Stimulated activated CD4-positive, alpha-beta T cell treated with anti-CD3 and anti-CD28 coated beads, Interleukin-4, amount 100 ng/mL, for 48 hours (primary cell): ENCODE measurements at regions not wholly inside any gene's neighbourhood (a gene's known extent, or its start where the extent isn't known, plus 50 kb on each side); places are given as distances from the start of the nearest gene placed in this dataset.

Experiments used
- DNase-seq, 2 donors: peaks; one replicate each; pipeline ENCODE4 v3.0.0-alpha.2; 2020; ENCODE audit warnings: low read depth in 2 of 2

- no peak for DNase-seq
Measured at GRCh38 chr6:91477688-91478087, 890.8 kb upstream of the MAP3K7 start.

GRCh38 chr6:91476000-91476399 is 889.1 kb upstream of the MAP3K7 start:
- no peak for DNase-seq

DNA sequence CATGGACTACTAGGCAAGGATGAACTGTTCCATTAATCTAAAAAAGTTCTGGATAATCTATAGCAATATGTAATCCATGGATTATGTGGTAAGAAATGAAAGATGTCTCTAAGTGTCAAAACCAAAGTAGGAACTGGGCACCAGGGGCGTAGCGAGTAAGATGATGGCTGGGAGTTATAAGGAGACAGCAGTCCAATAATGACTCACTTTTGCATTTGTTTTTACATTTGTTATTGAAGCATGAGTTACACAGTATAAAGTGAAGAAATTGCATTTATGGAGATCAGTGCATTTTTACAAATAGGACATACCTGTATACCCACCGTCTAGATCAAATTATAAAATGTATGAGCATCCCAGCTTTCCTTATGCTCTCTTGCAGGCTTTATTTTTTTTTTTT is 878.5 kb upstream of the MAP3K7 start:
- no peak for DNase-seq

DNA sequence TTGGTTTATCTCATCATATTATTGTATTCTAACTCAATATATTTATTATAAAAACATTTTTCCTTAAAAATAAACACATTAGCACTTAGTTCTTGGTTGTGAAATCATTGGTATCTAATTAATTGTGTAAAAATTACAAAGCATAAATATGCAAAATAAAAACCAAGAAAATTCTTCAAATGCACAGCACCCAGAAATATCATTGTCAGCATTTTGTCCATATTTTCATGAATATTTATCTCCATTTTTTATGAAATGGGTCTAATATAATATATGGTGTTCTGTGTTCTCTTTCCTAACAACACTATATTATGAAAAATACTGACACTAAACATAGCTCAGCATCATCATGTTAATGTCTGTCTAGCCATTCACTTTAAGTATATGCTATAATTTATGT is 877.8 kb upstream of the MAP3K7 start:
- no peak for DNase-seq

GRCh38 chr6:91464201-91464600 is 877.3 kb upstream of the MAP3K7 start:
- no peak for DNase-seq

DNA sequence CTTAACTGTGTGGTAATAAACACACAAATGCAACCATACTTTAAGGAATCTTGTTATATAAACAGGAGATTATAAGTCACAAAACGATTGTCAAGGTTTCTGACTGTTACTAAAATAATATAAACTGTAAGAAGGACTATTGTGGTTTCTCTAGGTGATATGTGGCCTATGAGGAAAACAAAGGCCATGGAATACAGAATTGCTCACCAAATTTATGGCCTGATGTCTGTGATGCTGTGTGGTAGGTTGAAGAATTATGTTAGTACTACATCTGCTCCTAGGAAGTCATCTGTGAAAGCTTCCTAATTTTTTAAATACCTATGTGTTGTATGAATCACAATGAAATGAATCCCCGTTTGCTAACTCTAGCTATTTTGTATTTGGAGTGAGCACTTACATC is 875.4 kb upstream of the MAP3K7 start:
- DNase-seq: no peak

GRCh38 chr6:91453224-91453878 is 866.5 kb upstream of the MAP3K7 start:
- DNase-seq: no peak

- no peak for DNase-seq
Measured at GRCh38 chr6:91449539-91449938, 862.7 kb upstream of the MAP3K7 start.

DNA sequence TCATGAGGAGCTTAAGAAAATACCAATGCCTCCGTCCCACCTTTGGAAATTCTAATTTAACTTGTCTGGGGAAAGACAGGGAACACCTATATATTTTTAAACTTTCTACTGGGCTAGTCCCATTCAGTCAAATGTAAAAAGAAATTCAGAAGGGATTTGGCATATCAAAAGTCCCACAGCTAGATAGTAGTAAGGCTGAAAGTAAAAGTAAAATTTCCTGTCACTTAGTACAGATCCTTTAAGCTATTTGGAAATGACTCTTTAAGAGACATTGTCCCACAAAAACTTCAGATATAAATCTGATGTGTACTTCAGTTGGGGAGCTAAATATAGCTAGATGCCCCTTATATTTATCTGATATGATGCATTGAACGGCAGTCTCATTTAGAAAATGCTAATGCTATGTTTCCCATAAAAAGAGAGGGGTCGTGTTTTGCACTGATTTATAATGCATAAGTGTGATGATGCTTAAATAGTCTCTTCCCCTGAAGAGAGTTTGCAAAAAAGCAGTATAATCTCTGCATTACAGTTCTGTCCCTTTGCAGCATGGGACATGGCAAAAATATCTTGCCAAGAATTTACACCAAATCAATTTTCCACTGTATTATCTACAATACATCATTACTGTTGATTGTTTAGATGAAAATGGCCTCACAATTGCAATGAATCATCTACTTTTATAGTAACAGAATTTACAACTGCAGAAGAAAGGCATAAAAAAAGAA is 860.8 kb upstream of the MAP3K7 start:
- no peak for DNase-seq

DNA sequence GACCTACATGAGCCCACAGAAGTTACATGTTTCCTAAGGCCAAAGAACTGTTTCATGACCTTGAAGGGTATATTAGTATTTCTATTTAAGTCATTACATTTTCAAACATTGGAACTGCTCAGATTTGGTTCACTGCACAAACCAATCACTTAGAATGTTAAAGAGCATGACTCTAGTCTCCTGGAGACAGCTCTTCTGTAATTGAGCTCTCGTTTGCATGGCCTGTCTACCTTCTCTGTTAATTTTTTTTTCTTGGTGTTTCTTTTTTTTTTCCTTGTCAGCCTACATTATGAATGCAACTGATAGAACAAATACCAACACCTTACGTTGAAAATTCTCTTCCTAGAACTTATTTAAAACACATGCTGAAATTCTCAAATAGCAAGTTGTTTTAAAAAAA is 860.2 kb upstream of the MAP3K7 start:
- no peak for DNase-seq

DNA sequence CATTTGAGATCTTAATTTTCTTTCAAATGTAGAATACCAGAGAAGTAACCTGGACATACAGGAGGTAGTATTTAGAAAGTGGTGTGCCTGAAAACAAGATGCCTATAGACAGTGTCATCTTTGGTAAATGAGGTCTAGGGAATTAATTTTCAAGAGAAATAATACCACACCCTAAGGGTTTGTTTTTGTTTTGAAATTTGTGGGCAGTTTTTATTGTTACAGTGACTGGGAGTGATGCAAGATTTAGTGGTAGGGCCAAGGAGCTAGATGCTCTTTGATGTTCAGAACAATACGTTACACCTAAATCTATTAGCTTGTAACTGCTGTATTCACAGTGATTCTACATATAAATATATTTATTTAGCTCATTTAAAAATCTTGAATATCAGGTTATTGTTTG is 856.5 kb upstream of the MAP3K7 start:
- no peak for DNase-seq

DNA sequence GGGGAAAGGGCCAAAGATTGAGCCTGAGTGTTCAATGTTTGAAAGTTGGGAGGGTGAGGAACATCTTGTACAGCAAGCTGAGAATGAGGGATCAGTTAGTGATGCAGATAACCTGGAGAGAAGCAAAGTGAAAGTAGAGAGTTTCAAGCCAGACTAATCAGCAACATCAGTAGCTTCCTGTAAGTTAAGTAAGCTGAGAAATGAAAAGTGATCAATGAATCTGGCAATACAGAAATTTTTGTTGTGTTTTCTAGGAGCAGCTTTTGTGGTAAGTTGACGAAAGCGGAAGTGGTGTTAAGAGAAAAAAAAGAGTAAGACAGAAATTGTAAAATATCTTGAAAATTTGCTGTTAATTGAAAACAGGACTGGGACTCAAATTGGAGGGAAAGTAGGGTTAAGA is 855.5 kb upstream of the MAP3K7 start:
- no peak for DNase-seq

DNA sequence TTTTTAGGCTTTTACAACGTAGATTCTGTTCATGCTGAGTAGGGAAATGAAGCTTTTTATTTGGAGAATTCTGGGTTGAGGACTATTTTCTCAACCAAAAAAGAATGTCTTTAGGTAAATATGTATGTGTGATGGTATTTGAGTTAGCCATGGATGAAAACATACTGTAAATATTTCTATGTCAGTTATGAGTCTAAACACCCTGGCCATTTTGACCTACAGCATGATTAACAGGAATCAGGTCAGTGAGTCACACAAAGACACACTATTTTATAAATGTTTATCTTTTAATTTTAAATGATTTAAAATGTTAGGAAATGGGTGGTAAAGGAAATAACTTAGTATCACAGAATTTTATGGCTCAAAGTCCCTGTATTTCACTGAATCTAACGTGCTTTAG is 851.7 kb upstream of the MAP3K7 start:
- DNase-seq: no peak

- DNase-seq: no peak
Measured at GRCh38 chr6:91437315-91437729, 850.5 kb upstream of the MAP3K7 start.

- DNase-seq: no peak
Measured at GRCh38 chr6:91436448-91436847, 849.6 kb upstream of the MAP3K7 start.

- no peak for DNase-seq
Measured at GRCh38 chr6:91435630-91436029, 848.8 kb upstream of the MAP3K7 start.

DNA sequence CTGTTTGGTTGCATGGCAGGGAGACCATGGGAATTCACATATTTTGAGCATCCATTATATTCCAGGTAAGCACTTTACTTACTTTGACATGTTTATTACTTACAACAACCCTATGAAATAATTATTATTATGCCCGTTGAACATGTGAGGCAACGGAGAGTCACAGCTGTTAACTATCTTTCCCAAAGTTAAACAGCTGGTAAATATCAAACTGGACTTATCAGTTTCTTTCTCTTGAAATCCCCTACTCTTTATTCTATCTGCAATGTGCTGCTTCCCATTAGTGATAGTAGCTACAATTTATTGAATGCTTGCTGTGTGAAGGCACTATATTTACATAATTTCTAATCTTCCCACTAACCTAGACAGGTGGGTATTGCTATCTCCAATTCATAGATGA is 847.7 kb upstream of the MAP3K7 start:
- DNase-seq: no peak

- no peak for DNase-seq
Measured at GRCh38 chr6:91433660-91434534, 847.0 kb upstream of the MAP3K7 start.

DNA sequence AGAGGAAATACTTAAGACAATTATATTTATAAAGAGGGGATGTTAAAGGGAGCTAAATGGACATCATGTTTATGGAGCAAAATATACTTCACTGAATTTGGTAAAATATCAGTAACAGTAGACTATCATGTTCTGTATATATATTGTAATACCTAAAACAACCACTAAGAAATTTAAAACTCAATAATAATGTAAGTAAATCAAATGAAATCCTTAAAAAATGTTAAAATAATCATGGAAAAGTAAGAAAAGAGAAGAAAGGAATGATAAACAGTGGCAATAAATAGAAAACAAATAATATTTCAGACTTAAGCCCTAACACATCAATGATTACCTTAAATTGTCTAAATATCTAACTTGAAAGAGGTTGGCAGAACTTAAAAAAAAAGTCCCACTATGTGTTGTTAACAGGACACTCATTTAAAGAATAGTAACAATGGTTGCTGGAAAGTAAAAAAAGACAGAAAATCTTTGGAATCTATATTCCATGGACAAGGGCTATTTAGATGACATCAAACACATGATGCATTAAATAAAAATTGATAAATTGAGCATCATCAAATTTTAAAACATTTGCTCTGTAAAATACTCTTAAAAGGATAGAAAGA is 842.2 kb upstream of the MAP3K7 start:
- no peak for DNase-seq

GRCh38 chr6:91428296-91428695 is 841.4 kb upstream of the MAP3K7 start:
- no peak for DNase-seq

DNA sequence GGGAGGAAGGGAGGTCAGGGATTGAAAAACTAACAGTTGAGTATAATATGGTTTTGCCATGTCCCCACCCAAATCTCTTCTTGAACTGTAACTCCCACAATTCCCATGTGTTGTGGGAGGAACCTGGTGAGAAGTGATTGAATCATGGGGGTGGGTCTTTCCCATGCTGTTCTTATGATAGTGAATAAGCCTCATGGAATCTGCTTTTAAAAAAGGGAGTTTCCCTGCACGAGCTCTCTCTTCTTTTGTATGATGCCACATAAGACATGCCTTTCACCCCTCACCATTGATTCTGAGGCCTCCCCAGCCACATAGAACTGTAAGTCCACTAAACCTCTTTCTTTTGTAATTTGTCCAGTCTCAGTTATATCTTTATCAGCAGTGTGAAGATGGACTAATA is 833.4 kb upstream of the MAP3K7 start:
- no peak for DNase-seq

DNA sequence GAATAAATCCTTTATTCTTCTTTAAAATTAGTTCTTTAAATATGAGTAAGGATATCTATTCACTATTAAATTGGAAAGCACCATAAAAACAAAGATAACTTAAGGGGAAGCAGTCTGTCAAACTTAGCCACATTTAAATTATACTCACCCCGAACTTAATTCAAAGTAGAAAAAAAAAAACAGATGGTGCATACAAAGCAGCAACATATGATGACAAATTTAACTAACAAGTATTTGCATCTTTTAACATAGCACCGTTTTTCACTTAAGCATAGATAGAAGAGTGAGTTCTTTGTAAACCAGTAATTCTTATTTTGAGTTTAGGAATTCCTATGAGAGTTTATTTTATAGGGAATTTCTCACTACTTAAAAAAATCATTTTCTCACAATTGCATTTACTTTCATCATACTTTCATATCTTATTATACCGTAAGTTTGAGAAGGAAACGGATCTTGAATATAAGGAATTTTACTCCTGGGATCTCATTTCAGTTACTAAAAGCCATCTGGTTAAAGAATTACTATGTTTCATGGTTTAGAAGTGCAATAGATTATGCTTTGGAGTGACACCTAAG is 828.2 kb upstream of the MAP3K7 start:
- no peak for DNase-seq
